Heart left ventricle (tissue), 13 donors: ENCODE measurements at regions not wholly inside any gene's neighbourhood (a gene's known extent, or its start where the extent isn't known, plus 50 kb on each side); places are given as distances from the start of the nearest gene placed in this dataset.

Experiments used
- POLR2A ChIP-seq, 2 donors: fragments of 450-650 bp; IDR thresholded peaks; one replicate each; pipeline ENCODE4 v1.6.1; 2017; ENCODE audit warnings: antibody characterized with exemption in 2 of 2, mild to moderate bottlenecking in 2 of 2, moderate library complexity in 2 of 2
- TF ChIP-seq, protein P1 (sequence below), 12 donors: fragments of 200-600 bp; sonication (generic) in 4 of 12; IDR thresholded peaks; one replicate each; pipeline versions ENCODE4 v1.5.0 to v1.8.0; 2018 to 2022; ENCODE audit warnings: antibody characterized with exemption in 12 of 12, mild to moderate bottlenecking in 5 of 12
- donor health status: ischemic (EF 13 %, LVEDD 7.1; RV severe dilation, severe dysfunction).
- donor health status: DM: no; HTN: yes; CAD: no.
- donor health status: DM: no; HTN: no; CAD: no.
- donor health status: ischemic (EF 25% LVEDD 6.9; RV normal size, moderate dysfunction).
- donor health status: ischemic (EF 25% LVEDD 5.7; RV mildly dilated, moderate dysfunction).
- donor health status: ischemic (EF 35%, LVEDD 5.7; RV mildly dilated, moderate dysfunction).
- donor health status: nonischemic (EF 11% LVEDD 7.7; RV severe dilation, severe dysfunction).
- donor health status: DM: yes; HTN: yes; CAD: no.
- donor health status: PGD.
- donor health status: ischemic (EF 29% LVEDD 5.4; RV normal size, mild dysfunction).
- donor health status: nonischemic (EF 23%, LVEDD 6.1; RV moderate dilation, normal function).

DNA sequence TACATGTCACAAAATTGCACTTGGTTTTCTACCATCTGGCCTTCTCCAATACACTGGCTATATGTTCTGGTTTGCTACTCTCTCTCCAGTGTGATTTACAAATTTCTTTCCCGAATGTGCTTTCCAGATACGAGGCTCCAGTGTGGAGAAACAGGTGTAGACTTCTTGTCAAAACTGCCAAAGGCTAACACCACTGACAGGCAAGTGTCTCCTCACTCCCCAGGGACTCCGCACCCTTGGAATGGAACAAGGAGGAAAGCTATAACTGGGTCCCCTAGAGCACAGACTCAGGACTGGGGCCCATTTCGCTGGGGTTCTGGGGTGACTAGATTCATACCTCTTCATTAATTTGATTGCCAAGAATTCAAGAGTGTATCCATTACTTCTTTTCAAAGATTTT, 161.8 kb downstream of the FOXO1 start:
- no peak for TF ChIP-seq POLR2A (IDR thresholded peaks at IDR 0.05)
- TF ChIP-seq, protein P1, sequence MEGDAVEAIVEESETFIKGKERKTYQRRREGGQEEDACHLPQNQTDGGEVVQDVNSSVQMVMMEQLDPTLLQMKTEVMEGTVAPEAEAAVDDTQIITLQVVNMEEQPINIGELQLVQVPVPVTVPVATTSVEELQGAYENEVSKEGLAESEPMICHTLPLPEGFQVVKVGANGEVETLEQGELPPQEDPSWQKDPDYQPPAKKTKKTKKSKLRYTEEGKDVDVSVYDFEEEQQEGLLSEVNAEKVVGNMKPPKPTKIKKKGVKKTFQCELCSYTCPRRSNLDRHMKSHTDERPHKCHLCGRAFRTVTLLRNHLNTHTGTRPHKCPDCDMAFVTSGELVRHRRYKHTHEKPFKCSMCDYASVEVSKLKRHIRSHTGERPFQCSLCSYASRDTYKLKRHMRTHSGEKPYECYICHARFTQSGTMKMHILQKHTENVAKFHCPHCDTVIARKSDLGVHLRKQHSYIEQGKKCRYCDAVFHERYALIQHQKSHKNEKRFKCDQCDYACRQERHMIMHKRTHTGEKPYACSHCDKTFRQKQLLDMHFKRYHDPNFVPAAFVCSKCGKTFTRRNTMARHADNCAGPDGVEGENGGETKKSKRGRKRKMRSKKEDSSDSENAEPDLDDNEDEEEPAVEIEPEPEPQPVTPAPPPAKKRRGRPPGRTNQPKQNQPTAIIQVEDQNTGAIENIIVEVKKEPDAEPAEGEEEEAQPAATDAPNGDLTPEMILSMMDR (IDR thresholded peaks at IDR 0.05), result no peak
